AG09309 (cell line): ENCODE measurements at regions not wholly inside any gene's neighbourhood (a gene's known extent, or its start where the extent isn't known, plus 50 kb on each side); places are given as distances from the start of the nearest gene placed in this dataset.
"Not testable (repeated sequence)": the region's sequence is repeated elsewhere in the genome, so short reads cannot be mapped to it uniquely, and the experiment has no call there.

Experiments used
- DNase-seq: peaks from one replicate; pipeline ENCODE4 v3.0.0-alpha.2; 2010; ENCODE audit warnings: low read depth
- H3K4me3 ChIP-seq: 2 replicates; pipeline ENCODE4 v1.5.1; 2011; ENCODE audit warnings: mild to moderate bottlenecking, low read depth, low read length, moderate library complexity; ENCODE audit not compliant: control insufficient read depth
- CTCF ChIP-seq: IDR thresholded peaks from 2 replicates; pipeline ENCODE4 v1.5.1; 2011; ENCODE audit warnings: mild to moderate bottlenecking, low read depth, low read length, inconsistent platforms; ENCODE audit not compliant: insufficient read depth, control insufficient read depth; ENCODE audit errors: missing control alignments

- no peak for TF ChIP-seq CTCF
- H3K4me3 ChIP-seq, result no peak overlapping the region
- DNase-seq, result no peak
These were observed 821.1 kb upstream of the EEF2KMT start for GRCh38 chr16:5918567-5919130.

DNA sequence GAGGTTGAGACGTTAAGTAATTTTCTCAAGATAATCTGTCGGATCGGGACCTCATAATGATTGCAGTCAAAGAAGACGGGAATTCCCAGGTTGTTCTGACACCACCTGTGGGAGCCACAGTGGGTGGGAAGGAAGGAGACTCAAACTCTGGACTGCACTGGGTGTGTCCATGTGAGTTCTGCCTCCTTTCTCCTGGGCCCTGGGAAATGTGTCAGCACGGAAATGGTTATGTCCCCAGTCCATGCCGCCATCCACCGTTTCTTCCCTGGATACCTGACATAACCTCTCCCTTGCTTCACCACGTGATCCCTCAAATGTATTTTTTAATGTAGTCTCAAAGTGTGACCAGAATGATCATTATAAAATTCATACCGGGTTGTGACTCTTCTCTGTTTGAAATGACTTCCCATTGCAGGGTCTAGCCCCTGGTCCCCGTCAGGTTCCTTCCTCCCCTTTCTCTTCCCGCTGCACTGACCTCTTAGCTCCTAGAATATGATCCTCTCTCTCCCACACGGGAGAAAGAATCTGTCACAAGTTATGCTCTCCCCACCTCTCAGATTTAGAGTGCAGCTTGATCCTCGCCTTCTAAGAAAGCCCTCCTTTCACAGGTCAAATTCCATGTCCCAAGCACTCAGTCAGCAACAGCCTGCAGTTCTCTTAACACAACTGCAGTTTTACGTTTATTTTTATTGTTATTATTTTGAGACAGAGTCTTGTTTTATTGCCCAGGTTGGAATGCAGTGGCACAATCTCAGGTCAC, 820.0 kb upstream of the EEF2KMT start:
- TF ChIP-seq CTCF, result no peak

DNA sequence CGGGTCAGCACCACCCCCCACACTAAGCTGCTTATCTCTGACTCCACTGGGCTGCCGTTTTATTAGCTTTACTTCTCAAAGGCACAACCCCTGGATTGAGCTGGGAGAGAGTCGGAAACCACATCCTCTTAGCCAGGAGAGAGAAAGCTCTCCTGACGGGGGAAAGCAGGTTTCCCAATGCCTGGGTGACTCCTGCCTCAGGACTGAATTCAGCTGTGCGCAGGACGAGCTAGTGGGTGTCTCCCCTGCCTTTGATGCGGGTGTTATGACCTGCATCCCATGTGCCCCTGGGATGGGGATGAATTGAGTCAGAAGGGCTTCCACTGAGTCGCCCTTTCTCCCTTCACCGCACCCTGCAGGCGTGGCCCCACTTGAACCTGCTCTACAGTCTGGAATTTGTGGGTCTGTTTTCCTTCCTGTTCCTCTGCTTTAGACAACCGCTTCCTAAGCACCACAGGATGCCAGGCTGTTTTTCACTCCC, 819.2 kb upstream of the EEF2KMT start:
- no peak for DNase-seq
- TF ChIP-seq CTCF, result no peak
- H3K4me3 ChIP-seq, result no peak overlapping the region

More for the DNA sequence above, 820.0 kb upstream of the EEF2KMT start:
- no peak for DNase-seq
- H3K4me3 ChIP-seq, result no peak overlapping the region

DNA sequence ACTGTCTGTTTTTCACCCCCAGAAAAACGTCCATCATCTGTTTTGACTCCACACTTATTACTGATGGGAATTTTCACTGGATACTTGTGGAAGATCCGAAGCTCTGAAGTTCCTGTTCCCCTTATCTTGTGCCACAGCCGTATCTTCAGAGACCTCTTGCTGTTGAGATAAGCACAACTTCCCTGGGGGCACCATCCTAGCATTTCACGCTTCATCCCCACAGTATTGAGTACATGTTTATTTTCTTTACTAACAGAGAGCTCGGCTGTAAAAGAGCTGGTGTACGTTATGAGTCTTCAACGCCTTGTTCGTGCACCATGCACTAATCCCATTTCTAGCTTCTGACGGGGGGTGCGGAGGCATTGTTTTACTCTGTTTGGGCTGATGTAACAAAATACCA, 813.6 kb upstream of the EEF2KMT start:
- H3K4me3 ChIP-seq, result no peak overlapping the region
- no peak for TF ChIP-seq CTCF
- DNase-seq, result no peak

- DNase-seq, H3K4me3 ChIP-seq: not testable (repeated sequence)
These were observed 812.0 kb upstream of the EEF2KMT start for GRCh38 chr16:5909556-5909955.

DNA sequence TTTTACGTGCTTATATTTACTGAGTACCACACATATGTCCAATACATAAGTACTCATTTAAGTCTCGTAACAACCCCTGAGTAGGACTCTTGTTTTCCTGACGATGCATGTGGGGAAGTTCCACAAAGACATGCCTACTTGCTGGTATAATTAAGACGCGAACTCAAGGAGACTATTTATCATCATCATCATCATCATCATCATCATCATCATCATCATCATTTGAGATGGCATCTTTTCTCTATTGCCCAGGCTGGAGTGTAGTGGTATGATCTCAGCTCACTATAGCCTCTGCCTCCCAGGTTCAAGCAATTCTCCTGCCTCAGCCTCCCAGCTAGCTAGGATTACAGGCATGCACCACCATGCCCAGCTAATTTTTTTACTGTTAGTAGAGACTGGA, 809.9 kb upstream of the EEF2KMT start:
- DNase-seq, result no peak
- no peak for TF ChIP-seq CTCF
- no peak overlapping the region for H3K4me3 ChIP-seq

GRCh38 chr16:5906351-5906750, 808.8 kb upstream of the EEF2KMT start:
- DNase-seq, result no peak
- no peak for TF ChIP-seq CTCF
- H3K4me3 ChIP-seq, result no peak overlapping the region
